LNCAP (cell line): ENCODE measurements at regions not wholly inside any gene's neighbourhood (a gene's known extent, or its start where the extent isn't known, plus 50 kb on each side); places are given as distances from the start of the nearest gene placed in this dataset.

Experiments used
- CTCF ChIP-seq: fragments of 450-650 bp; IDR thresholded peaks from 2 replicates; pipeline ENCODE4 v1.5.1; 2017; ENCODE audit warnings: mild to moderate bottlenecking

GRCh38 chr14:84098261-84098660 lies 1431.7 kb upstream of the FLRT2 start:
- TF ChIP-seq CTCF, result no peak

GRCh38 chr14:84107835-84108343 lies 1422.1 kb upstream of the FLRT2 start:
- no peak for TF ChIP-seq CTCF

- TF ChIP-seq CTCF, result no peak
These were observed 1421.0 kb upstream of the FLRT2 start for GRCh38 chr14:84108746-84109457.

- no peak for TF ChIP-seq CTCF
These were observed 1417.4 kb upstream of the FLRT2 start for GRCh38 chr14:84112589-84112988.

- TF ChIP-seq CTCF, result no peak
These were observed 1404.3 kb upstream of the FLRT2 start for GRCh38 chr14:84125676-84126075.

GRCh38 chr14:84127495-84127894 lies 1402.4 kb upstream of the FLRT2 start:
- no peak for TF ChIP-seq CTCF

GRCh38 chr14:84128050-84128449 lies 1401.9 kb upstream of the FLRT2 start:
- TF ChIP-seq CTCF, result no peak

- TF ChIP-seq CTCF, result no peak
These were observed 1400.9 kb upstream of the FLRT2 start for GRCh38 chr14:84129007-84129406.
